H9 (cell line): ENCODE measurements at regions not wholly inside any gene's neighbourhood (a gene's known extent, or its start where the extent isn't known, plus 50 kb on each side); places are given as distances from the start of the nearest gene placed in this dataset.

Source experiments
- DNase-seq: peaks from one replicate; pipeline ENCODE4 v3.0.0-alpha.2; 2017
- H2AFZ ChIP-seq: one replicate; pipeline ENCODE4 v1.6.1; 2013; ENCODE audit warnings: mild to moderate bottlenecking, low read length, control low read depth, moderate library complexity
- H2AK5ac ChIP-seq: 2 replicates; pipeline ENCODE4 v1.6.1; 2013; ENCODE audit warnings: low read length, control low read depth, mixed read lengths; ENCODE audit not compliant: insufficient read length
- H2BK120ac ChIP-seq: one replicate; pipeline ENCODE4 v1.6.1; 2013; ENCODE audit warnings: low read depth, mild to moderate bottlenecking, low read length, control low read depth, inconsistent platforms; ENCODE audit not compliant: poor library complexity, severe bottlenecking
- H2BK12ac ChIP-seq: 2 replicates; pipeline ENCODE4 v1.6.1; 2013; ENCODE audit warnings: low read length, control low read depth, mixed read lengths, low read depth; ENCODE audit not compliant: insufficient read length
- H2BK15ac ChIP-seq: 2 replicates; pipeline ENCODE4 v1.6.1; 2013; ENCODE audit warnings: low read depth, low read length, control low read depth
- H2BK20ac ChIP-seq: one replicate; pipeline ENCODE4 v1.6.1; 2013; ENCODE audit warnings: low read depth, mild to moderate bottlenecking, low read length, control low read depth, inconsistent platforms; ENCODE audit not compliant: poor library complexity, severe bottlenecking
- H2BK5ac ChIP-seq: 2 replicates; pipeline ENCODE4 v1.6.1; 2013; ENCODE audit warnings: low read length, control low read depth, mixed read lengths; ENCODE audit not compliant: insufficient read length
- H3K14ac ChIP-seq: 2 replicates; pipeline ENCODE4 v1.6.1; 2013; ENCODE audit warnings: low read length, control low read depth; ENCODE audit not compliant: insufficient read depth
- H3K18ac ChIP-seq: 2 replicates; pipeline ENCODE4 v1.6.1; 2013; ENCODE audit warnings: low read depth, mild to moderate bottlenecking, mixed read lengths, low read length, control low read depth; ENCODE audit not compliant: insufficient read length
- H3K23ac ChIP-seq: 2 replicates; pipeline ENCODE4 v1.6.1; 2013; ENCODE audit warnings: low read length, control low read depth, mixed read lengths, low read depth; ENCODE audit not compliant: insufficient read length
- H3K23me2 ChIP-seq: 2 replicates; pipeline ENCODE4 v1.6.1; 2013; ENCODE audit warnings: low read depth, mild to moderate bottlenecking, mixed read lengths, low read length, control low read depth; ENCODE audit not compliant: insufficient read length, poor library complexity, severe bottlenecking
- H3K27ac ChIP-seq: 2 replicates; pipeline ENCODE4 v1.5.1; 2013; ENCODE audit warnings: low read length, control low read depth, mixed read lengths, low read depth; ENCODE audit not compliant: insufficient read length
- H3K27me3 ChIP-seq: 2 replicates; pipeline ENCODE4 v1.6.1; 2013; ENCODE audit warnings: low read length, control low read depth, inconsistent platforms; ENCODE audit not compliant: insufficient read depth
- H3K4ac ChIP-seq: 2 replicates; pipeline ENCODE4 v1.6.1; 2013; ENCODE audit warnings: low read depth, mild to moderate bottlenecking, control low read depth, inconsistent platforms, low read length, moderate library complexity
- H3K4me1 ChIP-seq: 2 replicates; pipeline ENCODE4 v1.6.1; 2013; ENCODE audit warnings: low read length, control low read depth, inconsistent platforms; ENCODE audit not compliant: insufficient read depth
- H3K4me2 ChIP-seq: 2 replicates; pipeline ENCODE4 v1.6.1; 2013; ENCODE audit warnings: low read length, control low read depth, mixed read lengths; ENCODE audit not compliant: insufficient read length, insufficient read depth
- H3K56ac ChIP-seq: 2 replicates; pipeline ENCODE4 v1.6.1; 2013; ENCODE audit warnings: low read depth, mild to moderate bottlenecking, mixed read lengths, low read length, control low read depth; ENCODE audit not compliant: insufficient read length
- H3K79me1 ChIP-seq: 2 replicates; pipeline ENCODE4 v1.6.1; 2013; ENCODE audit warnings: low read depth, mild to moderate bottlenecking, moderate library complexity, low read length, control low read depth, inconsistent platforms; ENCODE audit not compliant: insufficient read depth, poor library complexity, severe bottlenecking
- H3K79me2 ChIP-seq: 2 replicates; pipeline ENCODE4 v1.6.1; 2013; ENCODE audit warnings: low read length, control low read depth, inconsistent platforms; ENCODE audit not compliant: insufficient read depth
- H3K9ac ChIP-seq: 2 replicates; pipeline ENCODE4 v1.6.1; 2013; ENCODE audit warnings: low read length, control low read depth, mixed read lengths; ENCODE audit not compliant: insufficient read length; ENCODE audit errors: extremely low read depth
- H3K9me3 ChIP-seq: one replicate; pipeline ENCODE4 v1.6.1; 2013; ENCODE audit warnings: low read depth, low read length, inconsistent platforms; ENCODE audit not compliant: control insufficient read depth
- H3T11ph ChIP-seq: one replicate; pipeline ENCODE4 v1.6.1; 2013; ENCODE audit warnings: mild to moderate bottlenecking, low read length, control low read depth, inconsistent platforms
- H4K20me1 ChIP-seq: one replicate; pipeline ENCODE4 v1.6.1; 2013; ENCODE audit not compliant: control insufficient read depth, insufficient read length, insufficient read depth
- H4K5ac ChIP-seq: 2 replicates; pipeline ENCODE4 v1.6.1; 2013; ENCODE audit warnings: low read depth, mild to moderate bottlenecking, mixed read lengths, low read length, control low read depth; ENCODE audit not compliant: insufficient read length
- H4K8ac ChIP-seq: replicated peaks from 2 replicates; pipeline ENCODE4 v1.6.1; 2013; ENCODE audit warnings: low read length, control low read depth, mixed read lengths, low read depth; ENCODE audit not compliant: insufficient read length
- H4K91ac ChIP-seq: 2 replicates; pipeline ENCODE4 v1.6.1; 2013; ENCODE audit warnings: low read depth, mild to moderate bottlenecking, moderate library complexity, mixed read lengths, low read length, control low read depth; ENCODE audit not compliant: insufficient read length
- H3K27ac Mint-ChIP-seq, 3 experiments: 2 replicates in 2 of 3; 3 replicates in 1 of 3; pipeline ENCODE4 v1.8.0; 2020 to 2021; ENCODE audit warnings: mixed read lengths in 3 of 3, mild to moderate bottlenecking in 1 of 3, moderate library complexity in 1 of 3
- H3K27me3 Mint-ChIP-seq: 2 replicates; pipeline ENCODE4 v1.8.0; 2021; ENCODE audit warnings: low read depth, mild to moderate bottlenecking, moderate library complexity, mixed read lengths
- H3K36me3 Mint-ChIP-seq, 3 experiments: 2 replicates in 2 of 3; 3 replicates in 1 of 3; pipeline ENCODE4 v1.8.0; 2020 to 2021; ENCODE audit warnings: low read depth in 3 of 3, mixed read lengths in 3 of 3; ENCODE audit not compliant: insufficient read depth in 1 of 3
- H3K4me1 Mint-ChIP-seq, 2 experiments: 2 replicates each; pipeline ENCODE4 v1.8.0; 2020; ENCODE audit warnings: mixed read lengths in 2 of 2
- H3K4me3 Mint-ChIP-seq, 2 experiments: 2 replicates in 1 of 2; 3 replicates in 1 of 2; pipeline ENCODE4 v1.8.0; 2020 to 2021; ENCODE audit warnings: mild to moderate bottlenecking in 2 of 2, mixed read lengths in 2 of 2, moderate library complexity in 1 of 2
- H3K9me3 Mint-ChIP-seq, 2 experiments: 2 replicates in 1 of 2; 3 replicates in 1 of 2; pipeline ENCODE4 v1.8.0; 2020; ENCODE audit warnings: mild to moderate bottlenecking in 2 of 2, mixed read lengths in 2 of 2, moderate library complexity in 1 of 2
- CTCF ChIP-seq: fragments of 200-600 bp; sonication (generic); conservative IDR thresholded peaks from 3 replicates; pipeline ENCODE4 v1.8.0; 2021; ENCODE audit warnings: antibody characterized with exemption, mild to moderate bottlenecking
- WGBS: extraction: QIAGEN DNeasy Blood & Tissue Kit; methylation state at CpG from one replicate; pipeline ENCODE4 v1.1.7; 2013; ENCODE audit warnings: missing lambda C conversion rate, low lambda C conversion rate, mixed read lengths; ENCODE audit not compliant: insufficient read length; ENCODE audit errors: extremely low coverage; 5-methylcytosine and 5-hydroxymethylcytosine counted together

- H3K9me3 ChIP-seq: no peaks in the 10 kb centered on the region
- H4K20me1 ChIP-seq: no peaks in the 10 kb centered on the region
- H4K8ac ChIP-seq: no peak overlapping the region
- H3K14ac ChIP-seq: no peak overlapping the region
- H2BK120ac ChIP-seq: no peak overlapping the region
- no peak overlapping the region for H2BK15ac ChIP-seq
- no peaks in the 10 kb centered on the region for H3K23me2 ChIP-seq
- H3K79me2 ChIP-seq: no peaks in the 10 kb centered on the region
- H2AK5ac ChIP-seq: no peak overlapping the region
- no peaks in the 10 kb centered on the region for H3K27me3 Mint-ChIP-seq
- H3K36me3 Mint-ChIP-seq: no peaks in the 10 kb centered on the region
- no peak overlapping the region for H3K27ac Mint-ChIP-seq
- H3K4ac ChIP-seq: no peak overlapping the region
- H2BK5ac ChIP-seq: no peak overlapping the region
- H2BK20ac ChIP-seq: no peak overlapping the region
- DNase-seq: no peak
- H3K4me1 Mint-ChIP-seq: no peaks in the 10 kb centered on the region
- H3K79me1 ChIP-seq: no peaks in the 10 kb centered on the region
- H3K9me3 Mint-ChIP-seq: no peaks in the 10 kb centered on the region
- no peak overlapping the region for H3K27ac ChIP-seq
- no peak overlapping the region for H3K23ac ChIP-seq
- no peak overlapping the region for H2BK12ac ChIP-seq
- no peak overlapping the region for H3K18ac ChIP-seq
- no peak overlapping the region for H4K5ac ChIP-seq
- no peak overlapping the region for H2AFZ ChIP-seq
- H3K27me3 ChIP-seq: no peaks in the 10 kb centered on the region
- no peak overlapping the region for H3K9ac ChIP-seq
- whole genome bisulfite sequencing: no CpG with 5 or more reads among the region's 3 CpGs
- no peak overlapping the region for H3K4me3 Mint-ChIP-seq
- H3K4me1 ChIP-seq: no peaks in the 10 kb centered on the region
- TF ChIP-seq CTCF: no peak
- H3K56ac ChIP-seq: no peak overlapping the region
- H4K91ac ChIP-seq: no peak overlapping the region
- no peak overlapping the region for H3T11ph ChIP-seq
- no peak overlapping the region for H3K4me2 ChIP-seq
These were observed 792.6 kb upstream of the ATXN8OS start for GRCh38 chr13:69315039-69315438.
